ENCODE measurements at regions not wholly inside any gene's neighbourhood (a gene's known extent, or its start where the extent isn't known, plus 50 kb on each side); places are given as distances from the start of the nearest gene placed in this dataset.

DNA sequence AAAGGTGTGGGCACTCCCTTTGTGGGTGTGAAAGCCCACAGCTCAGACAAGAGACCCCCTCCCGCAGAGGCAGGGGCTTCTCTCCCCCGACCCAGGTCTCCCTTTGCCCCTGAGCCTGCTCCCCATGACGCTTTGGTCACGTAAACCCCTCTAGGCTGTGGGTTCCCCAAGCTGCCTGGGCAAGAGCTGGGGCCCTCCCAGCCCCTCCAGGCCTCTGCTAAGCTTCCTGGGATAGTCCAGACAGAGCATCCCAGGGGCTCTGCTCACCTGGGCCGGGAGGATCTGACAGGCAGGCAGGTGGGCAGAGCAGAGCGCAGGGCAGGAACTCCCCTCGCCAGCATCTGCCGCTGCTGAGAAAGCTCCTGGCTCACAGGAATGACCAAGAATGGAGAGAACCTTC is 177.3 kb downstream of the BANP start:
- no peak for TF ChIP-seq CTCF (IDR thresholded peaks at IDR 0.05; ENCODE audit: poor library complexity)
- no peak for TF ChIP-seq EZH2 (IDR thresholded peaks at IDR 0.05; ENCODE audit: borderline replicate concordance)
- no peak for TF ChIP-seq EZH2phosphoT487 (IDR thresholded peaks at IDR 0.05; ENCODE audit: low read depth, severe bottlenecking, unreplicated experiment)

All from hepatocyte (in vitro differentiated cells).